HEK293 (cell line): ENCODE measurements at regions not wholly inside any gene's neighbourhood (a gene's known extent, or its start where the extent isn't known, plus 50 kb on each side); places are given as distances from the start of the nearest gene placed in this dataset.

Experiments
- ZBTB48 ChIP-seq: fragments of 450-650 bp; formaldehyde crosslinking; IDR thresholded peaks from 2 replicates; pipeline ENCODE4 v1.5.1; 2016; ENCODE audit warnings: missing biosample characterization, missing genetic modification characterization
- ZNF747 ChIP-seq: fragments of 450-650 bp; formaldehyde crosslinking; IDR thresholded peaks from 2 replicates; pipeline ENCODE4 v1.5.1; 2016; ENCODE audit warnings: missing biosample characterization, missing genetic modification characterization
- TF ChIP-seq, protein P1 (sequence below): fragments of 450-650 bp; formaldehyde crosslinking; IDR thresholded peaks from 2 replicates; pipeline ENCODE4 v1.5.1; 2016; ENCODE audit warnings: missing biosample characterization, missing genetic modification characterization

- TF ChIP-seq ZNF747 (no peak), ZBTB48 (tag by site-specific recombination) (no peak)
- TF ChIP-seq, protein P1, sequence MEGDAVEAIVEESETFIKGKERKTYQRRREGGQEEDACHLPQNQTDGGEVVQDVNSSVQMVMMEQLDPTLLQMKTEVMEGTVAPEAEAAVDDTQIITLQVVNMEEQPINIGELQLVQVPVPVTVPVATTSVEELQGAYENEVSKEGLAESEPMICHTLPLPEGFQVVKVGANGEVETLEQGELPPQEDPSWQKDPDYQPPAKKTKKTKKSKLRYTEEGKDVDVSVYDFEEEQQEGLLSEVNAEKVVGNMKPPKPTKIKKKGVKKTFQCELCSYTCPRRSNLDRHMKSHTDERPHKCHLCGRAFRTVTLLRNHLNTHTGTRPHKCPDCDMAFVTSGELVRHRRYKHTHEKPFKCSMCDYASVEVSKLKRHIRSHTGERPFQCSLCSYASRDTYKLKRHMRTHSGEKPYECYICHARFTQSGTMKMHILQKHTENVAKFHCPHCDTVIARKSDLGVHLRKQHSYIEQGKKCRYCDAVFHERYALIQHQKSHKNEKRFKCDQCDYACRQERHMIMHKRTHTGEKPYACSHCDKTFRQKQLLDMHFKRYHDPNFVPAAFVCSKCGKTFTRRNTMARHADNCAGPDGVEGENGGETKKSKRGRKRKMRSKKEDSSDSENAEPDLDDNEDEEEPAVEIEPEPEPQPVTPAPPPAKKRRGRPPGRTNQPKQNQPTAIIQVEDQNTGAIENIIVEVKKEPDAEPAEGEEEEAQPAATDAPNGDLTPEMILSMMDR, result no peak
These were observed 132.3 kb downstream of the HMX1 start for GRCh38 chr4:8739317-8739716.
